Right atrium auricular region (tissue), 2 donors: ENCODE measurements at regions not wholly inside any gene's neighbourhood (a gene's known extent, or its start where the extent isn't known, plus 50 kb on each side); places are given as distances from the start of the nearest gene placed in this dataset.
"Not testable (repeated sequence)": the region's sequence is repeated elsewhere in the genome, so short reads cannot be mapped to it uniquely, and the experiment has no call there.

Source experiments
- DNase-seq: peaks from one replicate; pipeline ENCODE4 v3.0.0-alpha.2; 2019; ENCODE audit warnings: low spot score
- H3K27ac ChIP-seq, 2 donors: fragments of 200-600 bp; sonication (generic); 1 replicate in 1 of 2; 2 replicates in 1 of 2; pipeline ENCODE4 v1.5.1; 2016 to 2019
- H3K27me3 ChIP-seq, 2 donors: fragments of 200-600 bp; sonication (generic); one replicate each; pipeline versions ENCODE4 v1.5.1 to v1.6.0; 2017 to 2019
- H3K36me3 ChIP-seq: fragments of 200-600 bp; sonication (generic); one replicate; pipeline ENCODE4 v1.5.1; 2016
- H3K4me1 ChIP-seq, 2 donors: fragments of 200-600 bp; sonication (generic); one replicate each; pipeline versions ENCODE4 v1.5.1 to v1.6.0; 2017 to 2019
- H3K4me3 ChIP-seq, 2 donors: fragments of 200-600 bp; sonication (generic); 1 replicate in 1 of 2; 2 replicates in 1 of 2; pipeline ENCODE4 v1.5.1; 2017 to 2019; ENCODE audit warnings: mild to moderate bottlenecking in 1 of 2, moderate library complexity in 1 of 2
- H3K9me3 ChIP-seq, 2 donors: fragments of 200-600 bp; sonication (generic); one replicate each; pipeline ENCODE4 v1.5.1; 2019
- TF ChIP-seq, protein P1 (sequence below), 2 donors: fragments of 200-600 bp; sonication (generic); IDR thresholded peaks; one replicate each; pipeline ENCODE4 v1.5.1; 2019; ENCODE audit warnings: antibody characterized with exemption in 2 of 2

DNA sequence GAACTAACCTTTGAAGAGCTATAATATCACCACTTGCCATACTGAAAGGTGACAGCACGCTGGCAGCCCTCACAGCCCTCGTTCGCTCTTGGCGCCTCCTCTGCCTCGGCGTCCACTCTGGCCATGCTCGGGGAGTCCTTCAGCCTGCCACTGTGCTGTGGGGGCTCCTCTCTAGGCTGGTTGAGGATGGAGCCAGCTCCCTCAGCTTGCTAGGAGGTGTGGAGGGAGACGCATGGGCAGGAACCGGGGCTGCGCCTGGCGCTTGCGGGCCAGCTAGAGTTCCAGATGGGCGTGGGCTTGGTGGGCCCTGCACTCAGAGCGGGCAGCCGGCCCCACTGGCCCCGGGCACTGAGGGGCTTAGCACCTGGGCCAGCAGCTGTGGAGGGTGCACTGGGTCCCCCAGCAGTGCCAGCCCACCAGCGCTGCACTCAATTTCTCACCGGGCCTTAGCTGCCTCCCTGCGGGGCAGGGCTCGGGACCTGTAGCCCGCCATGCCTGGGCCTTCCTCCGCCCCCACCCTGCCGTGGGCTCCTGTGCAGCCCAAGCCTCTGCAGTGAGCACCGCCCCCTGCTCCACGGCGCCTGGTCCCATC, 329.7 kb downstream of the LMBRD1 start:
- H3K27ac ChIP-seq = no peak overlapping the region
- H3K36me3 ChIP-seq = no peaks in the 10 kb centered on the region
- H3K4me1 ChIP-seq = no peaks in the 10 kb centered on the region
- no peaks in the 10 kb centered on the region for H3K9me3 ChIP-seq
- no peaks in the 10 kb centered on the region for H3K27me3 ChIP-seq
- no peak for DNase-seq
- TF ChIP-seq, protein P1, sequence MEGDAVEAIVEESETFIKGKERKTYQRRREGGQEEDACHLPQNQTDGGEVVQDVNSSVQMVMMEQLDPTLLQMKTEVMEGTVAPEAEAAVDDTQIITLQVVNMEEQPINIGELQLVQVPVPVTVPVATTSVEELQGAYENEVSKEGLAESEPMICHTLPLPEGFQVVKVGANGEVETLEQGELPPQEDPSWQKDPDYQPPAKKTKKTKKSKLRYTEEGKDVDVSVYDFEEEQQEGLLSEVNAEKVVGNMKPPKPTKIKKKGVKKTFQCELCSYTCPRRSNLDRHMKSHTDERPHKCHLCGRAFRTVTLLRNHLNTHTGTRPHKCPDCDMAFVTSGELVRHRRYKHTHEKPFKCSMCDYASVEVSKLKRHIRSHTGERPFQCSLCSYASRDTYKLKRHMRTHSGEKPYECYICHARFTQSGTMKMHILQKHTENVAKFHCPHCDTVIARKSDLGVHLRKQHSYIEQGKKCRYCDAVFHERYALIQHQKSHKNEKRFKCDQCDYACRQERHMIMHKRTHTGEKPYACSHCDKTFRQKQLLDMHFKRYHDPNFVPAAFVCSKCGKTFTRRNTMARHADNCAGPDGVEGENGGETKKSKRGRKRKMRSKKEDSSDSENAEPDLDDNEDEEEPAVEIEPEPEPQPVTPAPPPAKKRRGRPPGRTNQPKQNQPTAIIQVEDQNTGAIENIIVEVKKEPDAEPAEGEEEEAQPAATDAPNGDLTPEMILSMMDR (IDR thresholded peaks at IDR 0.05) = no peak
- no peak overlapping the region for H3K4me3 ChIP-seq

DNA sequence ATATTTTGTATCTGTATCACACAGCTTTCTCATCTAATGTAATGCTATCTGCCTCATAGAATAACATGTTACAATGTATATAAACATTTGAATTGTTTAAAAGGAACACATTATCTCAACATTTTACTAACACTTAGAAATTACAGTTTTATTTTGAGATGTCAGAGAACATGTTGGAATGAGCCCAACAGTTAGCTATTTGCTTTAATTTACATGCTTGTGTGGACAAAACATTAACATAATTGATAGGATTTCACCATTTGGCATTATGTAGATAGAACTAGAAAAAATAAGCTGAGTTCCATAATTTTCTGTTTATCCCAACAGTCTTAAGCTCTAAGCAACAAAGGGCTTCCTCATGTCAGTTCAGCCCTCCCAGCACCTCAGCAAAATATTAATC, 330.9 kb downstream of the LMBRD1 start:
- TF ChIP-seq, protein P1 (IDR thresholded peaks at IDR 0.05) = no peak
- DNase-seq = no peak
- Histone ChIP-seq H3K4me3 (no peak overlapping the region), H3K27me3 (no peaks in the 10 kb centered on the region), H3K27ac (no peak overlapping the region), H3K36me3 (no peaks in the 10 kb centered on the region), H3K9me3 (no peaks in the 10 kb centered on the region), H3K4me1 (no peaks in the 10 kb centered on the region)

DNA sequence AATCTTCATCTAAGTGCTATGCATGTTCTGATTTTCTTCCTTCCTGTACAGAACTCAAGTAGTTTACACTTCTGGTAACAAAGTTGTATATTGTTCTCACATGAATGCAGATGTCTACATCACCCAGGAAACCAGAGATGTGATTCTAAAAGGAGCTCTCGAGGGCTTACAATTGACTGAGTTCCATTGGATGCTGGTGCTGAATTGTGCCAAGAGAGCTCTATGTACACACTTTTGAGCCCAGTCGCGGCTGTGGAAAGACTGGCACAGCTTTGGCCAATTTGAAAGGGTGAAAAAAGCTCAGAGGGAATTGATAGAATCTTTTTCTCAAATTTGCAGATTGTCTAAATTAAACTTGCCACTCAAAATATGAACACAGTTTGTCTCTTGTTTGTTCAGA, 340.7 kb downstream of the LMBRD1 start:
- no peak overlapping the region for H3K27ac ChIP-seq
- no peaks in the 10 kb centered on the region for H3K4me1 ChIP-seq
- no peak overlapping the region for H3K4me3 ChIP-seq
- H3K9me3 ChIP-seq = peaks cover 0 to 2% of the 10 kb centered on the region in 2 donors
- no peak for DNase-seq
- no peaks in the 10 kb centered on the region for H3K27me3 ChIP-seq
- H3K36me3 ChIP-seq = no peaks in the 10 kb centered on the region
- TF ChIP-seq, protein P1 (IDR thresholded peaks at IDR 0.05) = no peak

DNA sequence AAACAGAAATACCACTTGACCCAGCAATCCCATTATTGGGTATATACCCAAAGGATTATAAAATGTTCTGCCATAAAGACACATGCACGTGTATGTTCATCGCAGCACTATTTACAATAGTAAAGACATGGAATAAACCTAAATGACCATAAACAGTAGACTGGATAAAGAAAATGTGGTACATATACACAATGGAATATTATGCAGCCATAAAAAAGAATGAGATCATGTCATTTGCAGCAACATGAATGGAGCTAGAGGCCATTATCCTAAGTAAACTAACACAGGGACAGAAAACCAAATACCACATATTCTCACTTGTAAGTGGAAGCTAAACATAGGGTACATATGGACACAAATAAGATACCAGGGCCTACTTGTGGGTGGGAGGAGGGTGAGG, 342.2 kb downstream of the LMBRD1 start:
- not testable (repeated sequence) for H3K36me3 ChIP-seq

DNA sequence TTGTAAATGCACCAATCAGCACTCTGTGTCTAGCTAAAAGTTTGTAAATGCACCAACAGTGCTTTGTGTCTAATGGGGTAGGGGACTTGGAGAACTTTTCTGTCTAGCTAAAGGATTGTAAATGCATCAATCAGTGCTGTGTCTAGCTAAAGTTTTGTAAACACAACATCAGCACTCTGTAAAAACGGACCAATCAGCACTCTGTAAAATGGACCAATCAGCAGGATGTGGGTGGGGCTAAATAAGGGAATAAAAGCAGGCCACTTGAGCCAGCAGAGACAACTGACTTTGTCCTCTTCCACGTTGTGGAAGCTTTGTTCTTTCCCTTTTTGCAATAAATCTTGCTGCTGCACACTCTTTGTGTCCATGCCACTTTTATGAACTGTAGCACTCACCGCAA, 346.3 kb downstream of the LMBRD1 start:
- DNase-seq, H3K27ac ChIP-seq, H3K27me3 ChIP-seq, H3K4me1 ChIP-seq, H3K4me3 ChIP-seq, H3K36me3 ChIP-seq: not testable (repeated sequence)
- peaks cover 0 to 12% of the 10 kb centered on the region in 2 donors for H3K9me3 ChIP-seq

More for the DNA sequence above, 342.2 kb downstream of the LMBRD1 start:
- peaks cover 0 to 12% of the 10 kb centered on the region in 2 donors for H3K9me3 ChIP-seq
- H3K27ac ChIP-seq, H3K27me3 ChIP-seq, H3K4me3 ChIP-seq, H3K4me1 ChIP-seq, DNase-seq: not testable (repeated sequence)

DNA sequence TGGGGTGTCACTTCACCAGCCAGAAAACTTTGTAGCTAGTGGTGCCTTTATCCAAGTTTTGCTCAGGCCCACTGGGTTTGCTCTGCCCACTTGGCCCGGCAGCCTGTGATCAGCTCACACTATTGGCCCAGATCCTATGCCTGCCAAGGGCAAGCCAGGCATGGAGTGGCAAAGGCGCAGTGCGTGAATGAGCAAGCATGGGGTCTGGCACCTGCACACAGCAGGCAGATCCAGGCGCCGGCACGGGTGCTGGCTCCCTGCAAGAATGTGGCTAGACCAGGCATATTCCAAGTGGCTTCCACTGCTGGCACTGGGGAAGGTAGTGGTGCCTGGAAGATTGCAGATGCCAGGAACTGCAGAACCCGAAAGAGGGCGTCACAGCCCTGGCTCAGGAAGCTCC, 346.9 kb downstream of the LMBRD1 start:
- Histone ChIP-seq H3K27me3 (no peaks in the 10 kb centered on the region), H3K4me3 (no peak overlapping the region), H3K27ac (no peak overlapping the region), H3K9me3 (peaks cover 0 to 12% of the 10 kb centered on the region in 2 donors), H3K4me1 (no peaks in the 10 kb centered on the region), H3K36me3 (no peaks in the 10 kb centered on the region)
- no peak for DNase-seq
- TF ChIP-seq, protein P1 (IDR thresholded peaks at IDR 0.05) = no peak
